ENCODE measurements at regions not wholly inside any gene's neighbourhood (a gene's known extent, or its start where the extent isn't known, plus 50 kb on each side); places are given as distances from the start of the nearest gene placed in this dataset.
"Not testable (repeated sequence)": the region's sequence is repeated elsewhere in the genome, so short reads cannot be mapped to it uniquely, and the experiment has no call there.

DNA sequence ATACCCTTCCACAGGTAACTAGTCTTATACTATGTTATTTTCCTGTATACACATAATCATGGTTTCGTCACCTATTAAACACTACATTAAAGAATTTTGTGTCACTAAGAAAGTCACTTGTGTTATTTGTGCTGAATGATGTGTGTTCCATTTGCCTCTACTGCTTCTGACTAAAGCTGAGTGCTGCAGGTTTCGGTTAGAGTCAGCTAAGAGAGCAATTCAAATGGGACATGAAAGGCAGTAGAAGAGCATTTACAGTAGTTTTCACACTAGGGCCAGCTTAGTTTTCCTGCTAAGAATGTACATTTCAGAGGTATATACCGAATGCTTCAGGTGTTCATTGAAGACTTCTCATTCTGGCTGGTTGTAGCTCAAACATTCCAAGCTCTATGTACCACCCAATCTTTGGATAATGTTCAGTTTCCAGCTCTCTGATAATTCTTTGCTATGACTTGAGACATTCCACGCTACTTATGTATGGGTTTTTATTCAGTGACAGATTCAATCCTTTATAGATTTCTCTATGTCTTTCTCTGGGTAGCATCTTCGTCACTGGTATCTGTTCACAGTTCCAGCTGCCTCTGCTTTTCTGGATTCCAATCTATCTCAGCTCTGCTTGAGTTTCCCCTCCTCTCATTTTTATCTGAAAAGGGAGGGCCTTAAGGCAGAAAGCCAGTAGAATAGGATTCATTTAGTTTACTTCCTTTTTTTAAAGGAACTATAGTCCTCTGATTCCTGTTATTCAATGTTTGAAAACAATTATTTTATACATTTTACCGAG, 164.4 kb downstream of the CXXC4 start:
- no peak for DNase-seq

DNA sequence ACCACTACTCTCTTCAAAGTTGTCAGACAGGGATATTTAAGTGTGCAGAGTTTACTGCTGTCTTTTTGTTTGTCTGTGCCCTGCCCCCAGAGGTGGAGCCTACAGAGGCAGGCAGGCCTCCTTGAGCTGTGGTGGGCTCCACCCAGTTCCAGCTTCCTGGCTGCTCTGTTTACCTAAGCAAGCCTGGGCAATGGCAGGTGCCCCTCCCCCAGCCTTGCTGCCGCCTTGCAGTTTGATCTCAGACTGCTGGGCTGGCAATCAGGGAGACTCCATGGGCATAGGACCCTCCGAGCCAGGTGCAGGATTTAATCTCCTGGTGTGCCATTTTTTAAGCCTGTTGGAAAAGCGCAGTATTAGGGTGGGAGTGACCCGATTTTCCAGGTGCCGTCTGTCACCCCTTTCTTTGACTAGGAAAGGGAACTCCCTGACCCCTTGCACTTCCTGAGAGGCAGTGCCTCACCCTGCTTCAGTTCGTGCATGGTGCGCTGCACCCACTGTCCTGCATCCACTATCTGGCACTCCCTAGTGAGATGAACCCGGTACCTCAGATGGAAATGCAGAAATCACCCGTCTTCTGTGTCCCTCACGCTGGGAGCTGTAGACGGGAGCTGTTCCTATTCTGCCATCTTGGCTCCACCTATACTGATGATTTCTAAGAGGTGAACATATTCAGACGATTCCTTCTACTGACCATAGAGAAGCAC, 167.6 kb downstream of the CXXC4 start:
- DNase-seq = not testable (repeated sequence)

DNA sequence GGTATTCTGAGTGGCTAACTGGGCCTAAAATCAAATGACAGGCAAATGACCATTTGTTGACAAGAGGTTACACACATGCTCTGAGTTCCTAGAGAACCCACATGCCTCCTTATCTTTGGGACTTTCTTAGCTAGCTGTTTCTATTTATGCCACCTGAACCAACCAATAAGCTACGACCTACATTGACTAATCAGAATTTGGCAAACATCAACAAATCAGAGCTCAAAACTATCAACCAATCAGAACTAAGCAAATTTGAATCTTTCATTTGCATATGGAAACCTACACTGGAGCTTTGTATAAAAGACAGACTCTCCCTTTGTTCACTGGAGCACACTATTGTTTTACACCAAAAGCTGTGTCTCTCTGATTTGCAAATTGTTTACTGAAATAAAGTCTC, 192.0 kb downstream of the CXXC4 start:
- peak in 1 of 56 donors; percentile 1 for DNase-seq

DNA sequence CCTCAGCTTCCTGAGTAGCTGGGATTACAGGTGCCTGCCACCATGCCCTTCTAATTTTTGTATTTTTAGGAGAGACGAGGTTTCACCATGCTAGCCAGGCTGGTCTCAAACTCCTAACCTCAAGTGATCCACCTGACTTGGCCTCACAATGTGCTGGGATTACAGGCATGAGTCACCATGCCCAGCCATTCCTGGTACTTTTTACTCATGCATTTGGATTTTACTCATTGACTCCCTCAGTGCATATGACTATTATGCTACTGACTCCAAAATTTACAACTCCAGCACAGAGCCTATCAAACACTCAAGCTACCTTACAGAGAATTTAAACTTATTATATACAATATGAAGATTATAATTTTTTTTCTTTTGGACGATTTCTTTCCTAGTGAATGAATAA, 199.9 kb downstream of the CXXC4 start:
- no peak for DNase-seq

DNA sequence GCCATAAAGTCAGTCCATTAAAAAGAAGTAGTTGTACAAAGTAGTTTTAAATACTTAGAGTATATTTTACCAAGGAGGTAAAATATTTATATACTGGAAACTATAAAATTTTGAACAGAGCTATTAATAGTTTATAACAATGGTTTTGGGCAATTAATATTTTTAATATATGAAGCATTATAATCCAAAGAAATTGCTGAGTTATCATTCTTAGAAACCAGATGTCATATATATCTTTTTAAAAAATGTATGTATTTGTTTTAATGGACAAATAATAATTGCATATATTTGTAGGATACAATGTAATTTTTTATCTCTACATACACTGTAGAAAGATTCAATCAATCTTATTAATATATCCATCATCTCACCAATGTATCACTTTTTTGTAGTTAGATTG, 207.8 kb downstream of the CXXC4 start:
- no peak for DNase-seq

DNA sequence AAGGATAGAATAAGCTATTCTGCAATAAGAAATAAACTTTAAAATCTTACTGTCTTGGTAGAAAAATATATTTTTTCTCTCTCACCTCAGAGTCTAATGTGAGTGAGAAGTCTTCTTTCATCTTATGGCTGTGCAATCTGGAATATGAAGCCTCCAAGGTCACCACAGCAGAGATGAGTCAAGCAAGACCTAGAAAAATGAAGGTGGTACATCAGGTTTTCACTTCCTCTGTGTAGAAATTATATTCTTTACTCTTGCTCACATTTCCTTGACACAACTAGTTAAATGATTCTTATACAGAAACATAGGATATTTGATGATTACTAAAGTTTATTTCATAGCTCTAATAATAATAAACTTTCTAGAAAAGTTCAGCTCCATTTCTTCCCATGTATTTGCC, 211.4 kb downstream of the CXXC4 start:
- DNase-seq = no peak

DNA sequence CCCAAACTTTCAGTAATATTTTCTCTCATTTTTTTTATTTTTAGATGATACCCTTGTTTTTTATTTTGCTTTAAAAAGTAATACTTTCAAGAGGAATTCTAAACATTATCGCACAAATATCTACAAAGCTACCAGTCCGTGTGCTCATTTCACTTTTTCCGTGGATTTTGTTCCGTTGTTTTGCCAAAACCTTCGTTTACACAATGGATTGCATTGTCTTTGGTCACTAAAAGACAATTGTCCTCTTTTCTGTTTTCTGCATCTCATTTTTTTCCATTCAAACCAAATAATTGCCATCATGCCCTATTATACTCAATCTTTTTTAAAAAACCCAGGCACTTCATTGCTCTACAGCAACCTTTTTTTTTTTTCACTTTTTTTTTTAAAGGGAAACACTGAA, 214.9 kb downstream of the CXXC4 start:
- DNase-seq = peak in 3 of 56 donors; percentile 0 to 20 (median 0)

DNA sequence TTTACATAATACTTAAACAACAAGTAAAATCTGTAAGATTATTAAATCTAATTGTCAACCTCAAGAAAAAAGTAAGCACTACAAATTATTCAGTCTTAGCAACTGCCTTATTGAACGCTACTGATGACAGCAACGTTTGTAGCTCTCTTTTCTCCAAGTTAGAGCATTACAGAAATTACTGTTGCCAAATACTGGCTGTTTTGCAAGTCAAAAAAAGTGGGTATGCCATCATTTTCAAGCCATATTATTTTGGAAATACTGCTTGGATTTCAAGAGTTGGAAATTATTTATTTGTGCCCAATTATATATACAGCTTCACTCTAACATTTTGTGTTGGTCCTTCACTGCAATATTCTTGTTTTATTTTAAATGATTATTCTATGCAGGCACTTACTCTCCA, 221.7 kb downstream of the CXXC4 start:
- DNase-seq = no peak

DNA sequence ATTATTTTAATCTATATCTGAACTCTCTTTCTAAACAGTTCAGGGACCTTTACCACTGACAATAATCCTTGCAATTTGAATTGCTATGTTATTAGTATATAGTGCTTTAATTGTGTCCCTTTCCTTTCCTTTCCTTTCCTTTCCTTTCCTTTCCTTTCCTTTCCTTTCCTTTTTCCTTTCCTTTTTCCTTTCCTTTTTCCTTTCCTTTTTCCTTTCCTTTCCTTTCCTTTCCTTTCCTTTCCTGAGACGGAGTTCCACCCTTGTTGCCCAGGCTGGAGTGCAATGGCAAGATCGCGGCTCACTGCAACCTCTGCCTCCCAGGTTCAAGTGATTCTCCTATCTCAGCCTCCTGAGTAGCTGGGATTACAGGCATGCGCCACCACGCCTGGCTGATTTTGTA, 225.1 kb downstream of the CXXC4 start:
- DNase-seq = not testable (repeated sequence)

DNA sequence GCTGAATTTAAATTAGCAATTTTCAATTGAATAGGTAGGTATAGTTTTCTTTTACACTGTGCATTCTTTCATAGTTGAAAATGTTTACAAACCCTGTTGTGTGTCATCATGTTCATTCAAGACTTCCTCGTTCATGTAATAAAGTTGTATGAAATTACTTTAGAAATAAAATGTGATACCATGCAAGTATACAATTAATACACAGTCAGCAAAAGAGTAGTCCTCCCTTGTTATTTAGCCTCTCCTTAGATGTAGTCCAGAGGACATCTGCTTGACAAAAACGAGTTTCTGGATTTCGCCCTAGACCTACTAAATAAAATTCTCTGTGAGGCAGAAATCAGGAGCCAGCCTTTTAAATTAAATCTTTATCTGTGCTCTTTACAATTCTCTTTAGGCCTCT, 231.6 kb downstream of the CXXC4 start:
- no peak for DNase-seq

DNA sequence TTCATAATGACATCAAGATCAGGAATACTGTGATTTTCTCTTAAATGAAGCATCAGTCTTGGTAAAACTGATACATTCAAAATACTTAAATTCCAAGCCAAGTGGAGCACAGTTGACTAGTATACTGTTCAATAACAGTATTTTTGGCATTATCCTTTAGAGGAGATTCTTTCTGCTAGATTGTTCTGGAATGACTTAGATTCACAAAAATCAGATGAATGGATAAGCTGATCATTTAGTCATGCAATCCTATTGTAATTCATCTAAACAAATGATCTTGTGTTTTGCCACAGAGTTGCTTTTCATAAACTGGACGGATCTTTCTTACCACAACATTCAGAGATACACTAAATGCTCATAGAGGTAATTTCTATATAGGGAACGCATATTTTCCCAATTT, 232.0 kb downstream of the CXXC4 start:
- no peak for DNase-seq

DNA sequence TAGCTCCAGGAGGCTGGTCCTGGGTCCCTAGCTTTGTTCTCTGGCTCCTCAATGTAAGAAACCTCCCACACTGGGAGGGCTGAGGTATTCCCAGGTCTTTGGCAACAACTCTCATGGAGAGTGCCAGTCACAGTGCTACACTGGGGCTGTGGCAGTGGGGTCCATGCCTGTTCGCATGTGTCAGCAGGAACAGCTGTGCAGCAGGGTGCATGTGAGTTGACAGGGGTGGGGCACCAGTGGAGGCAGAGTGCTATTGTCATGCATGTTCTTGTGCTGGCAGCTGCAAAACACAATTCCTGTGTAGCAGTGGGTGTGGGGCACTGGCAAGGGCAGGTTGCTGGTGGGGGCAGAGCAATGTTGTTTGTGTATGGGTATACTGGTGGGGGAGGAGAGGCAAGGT, 246.0 kb downstream of the CXXC4 start:
- no peak for DNase-seq

DNA sequence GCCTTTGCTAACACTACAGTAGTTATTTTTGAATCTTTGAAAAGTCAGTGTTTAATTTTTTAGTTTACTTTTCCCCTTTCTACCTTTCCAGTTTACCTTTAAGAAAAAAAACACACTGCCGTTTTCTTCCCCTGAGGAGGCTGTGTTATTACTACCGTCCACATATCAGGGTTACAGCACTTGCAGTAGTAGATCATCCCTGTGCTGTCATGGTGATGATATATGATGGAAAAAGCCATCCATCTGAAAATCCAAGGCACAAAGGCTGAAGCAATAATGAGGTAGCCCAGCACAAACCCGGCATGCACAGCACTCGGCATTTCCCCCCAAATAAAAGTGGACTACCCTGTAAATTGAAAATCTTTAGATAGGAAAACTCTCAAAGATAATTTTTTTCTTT, 258.7 kb downstream of the CXXC4 start:
- DNase-seq = no peak

DNA sequence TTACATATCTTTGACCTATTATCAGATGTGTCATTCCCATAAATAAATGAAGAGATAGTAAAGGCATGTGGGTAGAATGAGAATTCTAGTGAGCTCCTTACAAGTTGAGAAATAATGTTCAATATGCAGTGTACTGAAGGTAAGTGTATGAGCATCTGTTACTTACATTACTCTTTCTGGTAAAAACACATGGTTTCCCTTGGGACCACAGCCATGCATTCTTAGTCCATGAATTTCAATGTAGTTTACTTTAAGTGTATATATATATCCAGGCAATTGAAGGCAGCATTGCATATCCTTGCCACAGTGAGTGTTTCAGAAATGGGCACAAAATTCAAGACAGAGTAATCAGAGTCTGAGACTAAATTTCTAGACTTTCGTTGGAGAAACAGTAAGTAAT, 277.2 kb downstream of the CXXC4 start:
- no peak for DNase-seq

DNA sequence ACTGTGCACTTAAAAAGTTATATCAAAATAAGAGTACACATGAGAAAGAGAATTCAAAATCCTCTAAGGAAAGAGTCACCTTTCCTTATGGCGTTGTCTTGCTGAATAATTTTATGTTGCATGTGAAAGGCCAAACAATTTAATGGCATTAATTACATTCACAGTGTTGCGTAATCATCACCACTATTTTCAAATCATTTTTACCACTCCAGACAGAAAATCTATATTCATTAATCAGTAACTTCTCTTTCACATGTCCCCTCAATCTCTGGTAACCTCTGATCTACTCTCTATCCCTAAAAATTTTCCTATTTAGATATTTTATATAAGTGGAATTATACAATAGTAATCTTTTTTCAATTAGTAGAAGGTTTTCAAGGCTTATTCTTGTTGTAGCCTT, 283.0 kb downstream of the CXXC4 start:
- DNase-seq = no peak

DNA sequence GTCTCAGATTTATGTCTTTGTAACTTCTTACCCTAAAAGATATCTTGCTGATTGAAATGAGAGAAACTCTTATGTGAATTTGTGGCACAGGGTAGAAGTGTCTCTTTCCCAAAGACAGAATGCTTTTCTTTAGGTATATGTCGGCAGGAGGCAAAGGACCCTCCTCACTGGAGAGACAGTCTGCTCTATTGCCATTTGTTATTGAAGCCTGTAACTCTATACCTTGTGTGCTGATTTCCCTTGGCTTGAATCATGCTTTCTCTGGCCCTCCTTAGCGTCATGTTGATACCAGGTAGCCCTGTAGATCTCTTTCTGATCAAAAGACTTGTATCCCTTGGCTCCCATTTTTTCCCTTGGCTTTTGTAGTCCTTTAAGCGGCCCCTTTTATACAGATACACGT, 284.3 kb downstream of the CXXC4 start:
- DNase-seq = no peak

DNA sequence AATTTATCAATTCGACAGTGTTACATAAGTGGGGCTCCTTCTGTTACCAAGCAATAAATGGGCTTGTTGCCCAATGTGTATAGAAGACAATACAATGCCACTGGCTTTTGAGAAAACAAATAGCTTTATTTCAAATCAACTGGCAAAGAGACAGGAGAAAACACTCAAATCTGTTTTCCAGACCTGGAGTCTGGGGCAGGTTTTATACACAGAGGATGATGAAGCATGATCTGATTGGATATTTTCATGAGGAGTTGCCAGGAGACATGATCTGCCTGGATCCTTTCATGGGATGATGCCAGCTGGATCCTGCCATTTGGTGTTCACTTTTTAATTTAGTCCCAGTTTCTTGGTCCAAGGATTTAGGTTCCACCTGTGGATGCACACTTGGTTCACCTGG, 287.9 kb downstream of the CXXC4 start:
- no peak for DNase-seq

DNA sequence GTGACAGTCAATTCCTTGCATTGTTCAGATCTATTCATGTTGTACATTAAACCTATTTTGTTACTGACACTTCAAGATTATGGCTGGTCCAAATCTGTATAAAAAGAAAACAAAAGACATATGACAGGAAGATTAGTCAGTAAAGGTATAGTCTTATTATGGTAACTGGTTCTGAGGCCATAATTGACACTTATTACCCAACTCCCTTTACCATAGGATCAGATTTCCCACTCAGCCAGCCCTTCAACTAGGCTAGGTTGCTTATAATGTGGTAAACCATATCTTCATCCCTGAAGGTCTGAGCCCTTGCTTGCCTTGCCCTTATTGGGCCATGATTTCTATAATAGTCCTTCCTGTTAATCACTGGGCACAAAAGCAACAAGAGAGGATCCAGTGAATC, 289.6 kb downstream of the CXXC4 start:
- no peak for DNase-seq

DNA sequence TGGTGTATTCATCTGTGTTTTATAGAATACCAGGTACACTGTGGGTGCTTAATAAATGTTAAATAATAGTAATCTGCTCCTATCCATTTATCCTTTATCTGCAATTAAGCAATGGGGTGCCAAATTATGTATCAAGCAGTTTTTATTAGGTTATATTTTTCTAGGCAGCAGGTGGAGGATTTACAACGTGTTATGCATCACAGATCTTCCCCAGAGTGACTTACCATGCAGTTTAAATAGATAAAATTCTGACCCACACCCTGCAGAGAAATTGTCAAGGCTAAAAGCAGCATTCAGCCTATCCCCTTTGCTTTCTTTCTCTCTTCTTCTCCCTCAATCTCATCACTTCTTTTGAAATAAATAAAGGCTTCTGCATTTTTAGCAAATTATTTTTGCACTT, 306.4 kb downstream of the CXXC4 start:
- no peak for DNase-seq

DNA sequence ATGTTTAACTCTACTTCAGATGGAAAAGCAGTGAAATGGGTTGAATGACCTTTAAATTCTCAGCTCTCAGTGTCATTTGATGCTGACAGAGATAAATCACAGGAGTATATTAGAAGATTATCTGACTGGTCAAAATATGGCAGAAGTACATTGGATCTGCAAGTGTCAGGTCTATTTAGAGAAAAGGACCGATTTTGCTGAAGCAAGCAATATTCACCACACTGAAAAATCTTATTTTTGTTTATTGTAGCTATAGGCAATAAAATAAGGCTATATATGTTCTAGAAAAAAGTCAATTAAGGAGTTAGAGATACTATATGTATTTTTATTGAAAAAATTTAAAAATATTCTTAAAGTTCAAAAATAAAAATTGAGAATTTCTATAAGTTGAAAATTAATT, 325.3 kb downstream of the CXXC4 start:
- DNase-seq = no peak

DNA sequence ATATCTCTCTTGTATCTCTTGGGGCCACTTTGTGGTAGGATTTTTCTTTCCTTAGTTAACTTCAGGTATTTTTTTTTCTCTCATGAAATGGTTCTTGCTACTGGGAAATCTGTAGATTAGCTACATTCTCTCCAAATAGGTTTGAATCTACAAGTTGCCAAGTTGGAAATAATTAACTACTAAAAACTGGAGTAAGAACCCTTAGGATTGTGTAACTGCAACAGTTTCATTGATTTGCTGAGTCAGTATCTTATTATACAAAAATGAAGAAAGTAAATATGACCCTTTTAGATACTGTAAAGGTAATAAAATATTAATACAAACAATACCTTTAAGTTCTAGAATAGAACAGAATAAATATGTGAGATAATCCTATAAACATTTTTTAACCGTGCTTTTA, 327.9 kb downstream of the CXXC4 start:
- no peak for DNase-seq

DNA sequence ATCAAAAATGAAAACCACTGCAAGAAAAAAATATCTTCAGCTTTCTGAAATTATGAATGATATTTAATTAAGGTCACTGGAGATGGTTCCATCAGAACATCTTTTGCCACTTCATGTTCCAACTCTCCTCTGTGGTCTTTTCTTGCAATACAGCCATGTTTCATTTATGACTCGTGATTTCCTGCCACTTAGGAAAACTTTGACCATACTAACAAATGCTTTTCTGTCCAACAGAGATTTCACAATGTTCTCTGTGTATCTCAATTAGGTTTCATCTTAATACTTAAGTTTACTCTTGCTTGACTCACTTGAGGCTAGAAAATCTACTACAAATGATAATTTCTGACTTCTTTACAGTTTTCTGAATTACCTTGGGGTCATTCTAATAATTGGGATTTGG, 330.9 kb downstream of the CXXC4 start:
- DNase-seq = no peak

DNA sequence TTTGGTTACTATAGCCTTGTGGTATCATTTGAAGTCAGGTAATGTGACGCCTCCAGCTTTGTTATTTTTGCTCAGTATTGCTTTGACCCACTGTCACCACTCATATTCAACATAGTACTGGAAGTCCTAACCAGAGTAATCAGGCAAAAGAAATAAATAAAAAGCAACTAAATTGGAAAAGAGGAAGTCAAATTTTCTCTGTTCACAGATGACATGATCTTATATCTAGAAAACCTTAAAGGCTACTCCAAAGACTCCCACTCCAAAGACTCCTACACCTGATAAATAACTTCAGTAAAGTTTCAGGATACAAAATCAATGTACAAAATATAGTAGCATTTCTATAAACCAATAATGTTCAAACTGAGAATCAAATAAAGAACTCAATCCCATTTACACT, 348.6 kb downstream of the CXXC4 start:
- DNase-seq = no peak

Measured in amygdala (tissue), 56 donors.